IMR-90 (cell line): ENCODE measurements at regions not wholly inside any gene's neighbourhood (a gene's known extent, or its start where the extent isn't known, plus 50 kb on each side); places are given as distances from the start of the nearest gene placed in this dataset.

Experiments
- ATAC-seq: fragments of 200-7000 bp; cut with Tn5 transposase; 2 replicates; pipeline ENCODE4 v1.9.1; 2020; ENCODE audit warnings: low read depth, mild to moderate bottlenecking, moderate library complexity
- BruUV-seq: library from RNA; stranded (reverse); fragments of 400-500 nt; replicated peaks from 2 replicates; lab custom pipeline; 2021; lab: Mats Ljungman, UMichigan
- CTCF ChIA-PET: fragments of 300-600 bp; formaldehyde crosslinking; extraction: SDS; loops from one replicate; lab custom pipeline; 2021; ENCODE audit warnings: antibody characterized with exemption; lab: Yijun Ruan, JAX
- POLR2A ChIA-PET: fragments of 300-600 bp; sonication (Branson Sonifier 250); formaldehyde crosslinking; loops from one replicate; lab custom pipeline; 2022; ENCODE audit warnings: antibody characterized with exemption; ENCODE audit not compliant: unreplicated experiment; lab: Charles Lee
- DNase-seq: peaks from one replicate; pipeline ENCODE4 v3.0.0; 2013
- H2AFZ ChIP-seq: replicated peaks from 2 replicates; pipeline ENCODE3; 2013; ENCODE audit warnings: low read length, mild to moderate bottlenecking; ENCODE audit not compliant: poor library complexity
- H2AK5ac ChIP-seq: 2 replicates; pipeline ENCODE4 v1.6.1; 2013; ENCODE audit warnings: low read depth, low read length, inconsistent platforms
- H2AK9ac ChIP-seq: replicated peaks from 2 replicates; pipeline ENCODE3; 2013; ENCODE audit warnings: mild to moderate bottlenecking, low read depth, low read length, moderate library complexity; ENCODE audit not compliant: poor library complexity
- H2BK120ac ChIP-seq: 2 replicates; pipeline ENCODE4 v1.6.1; 2013; ENCODE audit warnings: low read depth, low read length, inconsistent platforms
- H2BK15ac ChIP-seq: 3 replicates; pipeline ENCODE4 v1.6.1; 2013; ENCODE audit warnings: low read depth, low read length, inconsistent platforms
- H2BK20ac ChIP-seq: 2 replicates; pipeline ENCODE4 v1.6.1; 2013; ENCODE audit warnings: low read depth, mild to moderate bottlenecking, inconsistent platforms, low read length, moderate library complexity
- H2BK5ac ChIP-seq: 2 replicates; pipeline ENCODE4 v1.6.1; 2013; ENCODE audit warnings: mild to moderate bottlenecking, low read depth, low read length, inconsistent platforms; ENCODE audit not compliant: poor library complexity, severe bottlenecking
- H3K14ac ChIP-seq: replicated peaks from 2 replicates; pipeline ENCODE4 v1.6.1; 2013; ENCODE audit warnings: low read depth, low read length, inconsistent platforms
- H3K18ac ChIP-seq: 2 replicates; pipeline ENCODE4 v1.6.1; 2013; ENCODE audit warnings: low read depth, low read length, control low read depth
- H3K23ac ChIP-seq: 2 replicates; pipeline ENCODE4 v1.6.1; 2013; ENCODE audit warnings: low read depth, low read length, inconsistent platforms
- H3K27ac ChIP-seq: 2 replicates; pipeline ENCODE4 v1.5.1; 2013; ENCODE audit warnings: mild to moderate bottlenecking, control low read depth, low read length; ENCODE audit not compliant: insufficient read depth
- H3K27me3 ChIP-seq: 2 replicates; pipeline ENCODE4 v1.6.1; 2013; ENCODE audit warnings: low read length; ENCODE audit not compliant: control insufficient read depth, insufficient read depth
- H3K36me3 ChIP-seq: 2 replicates; pipeline ENCODE4 v1.6.1; 2013; ENCODE audit warnings: low read length, mixed read lengths; ENCODE audit not compliant: control insufficient read depth, insufficient read depth
- H3K4ac ChIP-seq: 2 replicates; pipeline ENCODE4 v1.6.1; 2013; ENCODE audit warnings: low read depth, low read length, inconsistent platforms
- H3K4me1 ChIP-seq: 2 replicates; pipeline ENCODE4 v1.6.1; 2013; ENCODE audit warnings: low read length, mixed read lengths; ENCODE audit not compliant: control insufficient read depth, insufficient read depth
- H3K4me2 ChIP-seq: 2 replicates; pipeline ENCODE4 v1.6.1; 2013; ENCODE audit warnings: low read depth, mild to moderate bottlenecking, control low read depth, low read length, moderate library complexity
- H3K4me3 ChIP-seq: 2 replicates; pipeline ENCODE4 v1.5.1; 2013; ENCODE audit warnings: low read depth, mild to moderate bottlenecking, control low read depth, low read length, moderate library complexity; ENCODE audit not compliant: insufficient read depth
- H3K56ac ChIP-seq: 2 replicates; pipeline ENCODE4 v1.6.1; 2013; ENCODE audit warnings: low read length, inconsistent platforms; ENCODE audit not compliant: insufficient read depth; ENCODE audit errors: extremely low read depth
- H3K79me1 ChIP-seq, 2 experiments: 2 replicates each; pipeline ENCODE4 v1.6.1; 2013; ENCODE audit warnings: low read length in 2 of 2, inconsistent platforms in 1 of 2, low read depth in 1 of 2
- H3K9ac ChIP-seq: 2 replicates; pipeline ENCODE4 v1.6.1; 2013; ENCODE audit warnings: low read depth, low read length, control low read depth
- H3K9me1 ChIP-seq: 2 replicates; pipeline ENCODE4 v1.6.1; 2013; ENCODE audit warnings: low read length, inconsistent platforms; ENCODE audit not compliant: insufficient read depth
- H3K9me3 ChIP-seq: 2 replicates; pipeline ENCODE4 v1.6.1; 2013; ENCODE audit warnings: low read length; ENCODE audit not compliant: control insufficient read depth, insufficient read depth
- H4K20me1 ChIP-seq: 2 replicates; pipeline ENCODE4 v1.6.1; 2013; ENCODE audit warnings: low read length, inconsistent platforms; ENCODE audit not compliant: insufficient read depth
- H4K5ac ChIP-seq: 2 replicates; pipeline ENCODE4 v1.6.1; 2013; ENCODE audit warnings: mild to moderate bottlenecking, low read depth, low read length, control low read depth
- H4K8ac ChIP-seq, 2 experiments: 2 replicates each; pipeline ENCODE4 v1.6.1; 2013; ENCODE audit warnings: low read depth in 2 of 2, low read length in 2 of 2, control low read depth in 1 of 2, inconsistent platforms in 1 of 2
- H4K91ac ChIP-seq: 2 replicates; pipeline ENCODE4 v1.6.1; 2013; ENCODE audit warnings: low read depth, low read length, inconsistent platforms; ENCODE audit not compliant: insufficient read depth
- CHD1 ChIP-seq: IDR thresholded peaks from 2 replicates; pipeline ENCODE4 v1.6.1; 2012; ENCODE audit warnings: low read depth, low read length, improper control_type of control experiment
- FOS ChIP-seq: fragments of 150-350 bp; IDR thresholded peaks from 2 replicates; pipeline ENCODE4 v1.6.1; 2016; ENCODE audit warnings: low read depth, low read length
- MAZ ChIP-seq: IDR thresholded peaks from 2 replicates; pipeline ENCODE4 v1.6.1; 2012; ENCODE audit warnings: low read depth, mild to moderate bottlenecking, low read length, improper control_type of control experiment, moderate library complexity, borderline replicate concordance
- RAD21 ChIP-seq: IDR thresholded peaks from 2 replicates; pipeline ENCODE4 v1.6.1; 2012; ENCODE audit warnings: low read length, improper control_type of control experiment
- SMC3 ChIP-seq: fragments of 150-350 bp; IDR thresholded peaks from 2 replicates; pipeline ENCODE4 v1.6.1; 2016; ENCODE audit warnings: low read depth, mild to moderate bottlenecking, antibody characterized with exemption, low read length, moderate library complexity
- WGBS, 2 experiments: methylation state at CpG; one replicate each; pipeline versions ENCODE4 v1.1.5 to v1.1.7; 2013; ENCODE audit warnings: missing lambda C conversion rate in 2 of 2; ENCODE audit not compliant: insufficient read length in 1 of 2; ENCODE audit errors: extremely low coverage in 2 of 2; 5-methylcytosine and 5-hydroxymethylcytosine counted together
- dilution Hi-C: fragments of 300-500 bp; cut with HindIII; formaldehyde crosslinking; loops from one replicate; pipeline ENCODE4 v1.14.3; 2018; ENCODE audit warnings: low sequenced_read_pairs; ENCODE audit not compliant: unreplicated experiment
- in situ Hi-C: fragments of 300-500 bp; cut with MboI; formaldehyde crosslinking; loops from 3 replicates; pipeline ENCODE4 v1.14.3; 2019; ENCODE audit warnings: low sequenced_read_pairs, inconsistent platforms, mixed read lengths
- intact Hi-C: fragments of 100-400 bp; cut with micrococcal nuclease; formaldehyde crosslinking; loops from 2 replicates; pipeline ENCODE4 v1.10.0; 2022
- TF ChIP-seq, protein P1 (sequence below): conservative IDR thresholded peaks from 2 replicates; pipeline ENCODE4 v1.5.1; 2012; ENCODE audit warnings: mild to moderate bottlenecking, low read depth, low read length, improper control_type of control experiment

DNA sequence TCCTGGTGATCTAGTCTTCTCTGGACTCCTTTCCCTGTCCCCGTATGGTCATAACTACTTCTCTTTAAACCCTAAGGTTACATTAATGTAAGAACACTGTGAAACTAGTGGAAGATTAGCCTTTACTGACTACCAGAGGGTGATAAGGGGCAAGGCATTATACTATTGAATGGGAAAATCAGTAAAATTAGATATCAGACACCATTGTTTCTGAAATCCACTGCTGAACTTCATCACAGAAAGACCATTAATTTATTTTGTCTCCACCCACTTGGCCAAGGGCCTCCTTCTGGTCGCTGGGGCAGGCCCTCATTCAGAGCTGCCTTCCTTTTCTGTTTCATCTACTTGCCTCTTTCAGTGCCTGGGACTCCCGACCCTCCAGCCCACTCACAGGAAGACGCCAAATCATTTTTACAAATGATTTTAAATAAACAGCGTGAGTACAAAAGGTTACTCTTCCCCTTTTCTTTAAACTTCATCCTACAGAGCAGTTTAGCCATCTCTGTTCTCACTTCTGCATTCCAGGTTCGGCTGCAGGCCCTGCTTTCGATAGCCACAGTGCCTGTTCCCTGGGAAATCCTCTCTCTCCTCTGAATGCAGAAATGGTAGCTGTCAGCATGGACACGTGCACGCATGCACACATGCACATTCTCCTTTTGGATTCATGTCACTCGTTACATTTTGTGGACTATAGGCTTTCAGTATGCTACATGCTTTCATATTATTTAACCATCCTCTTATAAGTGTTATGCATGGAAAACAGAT, 70.3 kb upstream of the DOCK10 start:
- intact Hi-C loops = no loop called here
- Histone ChIP-seq H2AFZ (peak overlapping the region; percentile 38), H4K91ac (no peak overlapping the region), H4K8ac (no peak overlapping the region), H3K4ac (no peak overlapping the region), H3K36me3 (no peaks in the 10 kb centered on the region), H2AK5ac (no peak overlapping the region), H3K27me3 (no peaks in the 10 kb centered on the region), H2BK120ac (0 out of 2 replicates have a peak overlapping the region, but pooled peaks have one; percentile 25), H3K9ac (no peak overlapping the region), H3K9me3 (no peaks in the 10 kb centered on the region), H2BK5ac (no peak overlapping the region), H3K4me3 (no peak overlapping the region), H2BK20ac (0 out of 2 replicates have a peak overlapping the region, but pooled peaks have one; percentile 2), H3K79me1 (no peaks in the 10 kb centered on the region), H3K27ac (no peak overlapping the region), H3K4me2 (no peak overlapping the region), H3K14ac (no peak overlapping the region), H4K5ac (no peak overlapping the region), H3K23ac (no peak overlapping the region), H3K9me1 (no peaks in the 10 kb centered on the region), H3K4me1 (peaks cover 3% of the 10 kb centered on the region; the same call in 1 of the 2 replicates), H3K18ac (peak overlapping the region; percentile 20; the same call in 1 of the 2 replicates), H2AK9ac (no peak overlapping the region), H2BK15ac (no peak overlapping the region), H3K56ac (no peak overlapping the region), H4K20me1 (no peaks in the 10 kb centered on the region)
- DNase-seq (no peak), ATAC-seq (no peak)
- ChIA-PET POLR2A (no interaction called here), CTCF (no interaction called here)
- dilution Hi-C loops = no loop called here
- in situ Hi-C loops = loop anchor here (25.0 kb wide), 1 partner anchor 1675 kb away; the partner anchor contains the start of gene IRS1
- BruUV-seq = no TSS peak
- WGBS, 2 experiments = 64% methylated on average over 6 of the region's 10 CpGs; no CpG with 5 or more reads in 1 of the 2 experiments
- TF ChIP-seq MAZ (no peak), CHD1 (no peak), SMC3 (no peak), RAD21 (no peak), FOS (no peak)
- TF ChIP-seq, protein P1, sequence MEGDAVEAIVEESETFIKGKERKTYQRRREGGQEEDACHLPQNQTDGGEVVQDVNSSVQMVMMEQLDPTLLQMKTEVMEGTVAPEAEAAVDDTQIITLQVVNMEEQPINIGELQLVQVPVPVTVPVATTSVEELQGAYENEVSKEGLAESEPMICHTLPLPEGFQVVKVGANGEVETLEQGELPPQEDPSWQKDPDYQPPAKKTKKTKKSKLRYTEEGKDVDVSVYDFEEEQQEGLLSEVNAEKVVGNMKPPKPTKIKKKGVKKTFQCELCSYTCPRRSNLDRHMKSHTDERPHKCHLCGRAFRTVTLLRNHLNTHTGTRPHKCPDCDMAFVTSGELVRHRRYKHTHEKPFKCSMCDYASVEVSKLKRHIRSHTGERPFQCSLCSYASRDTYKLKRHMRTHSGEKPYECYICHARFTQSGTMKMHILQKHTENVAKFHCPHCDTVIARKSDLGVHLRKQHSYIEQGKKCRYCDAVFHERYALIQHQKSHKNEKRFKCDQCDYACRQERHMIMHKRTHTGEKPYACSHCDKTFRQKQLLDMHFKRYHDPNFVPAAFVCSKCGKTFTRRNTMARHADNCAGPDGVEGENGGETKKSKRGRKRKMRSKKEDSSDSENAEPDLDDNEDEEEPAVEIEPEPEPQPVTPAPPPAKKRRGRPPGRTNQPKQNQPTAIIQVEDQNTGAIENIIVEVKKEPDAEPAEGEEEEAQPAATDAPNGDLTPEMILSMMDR = no peak
